GM18858 (cell line): ENCODE measurements at regions not wholly inside any gene's neighbourhood (a gene's known extent, or its start where the extent isn't known, plus 50 kb on each side); places are given as distances from the start of the nearest gene placed in this dataset.
"Not testable (repeated sequence)": the region's sequence is repeated elsewhere in the genome, so short reads cannot be mapped to it uniquely, and the experiment has no call there.

ENCODE experiments used
- ATAC-seq: cut with Tn5 transposase; IDR thresholded peaks from one replicate; pipeline ENCODE4 v1.9.1; 2021; ENCODE audit not compliant: unreplicated experiment

DNA sequence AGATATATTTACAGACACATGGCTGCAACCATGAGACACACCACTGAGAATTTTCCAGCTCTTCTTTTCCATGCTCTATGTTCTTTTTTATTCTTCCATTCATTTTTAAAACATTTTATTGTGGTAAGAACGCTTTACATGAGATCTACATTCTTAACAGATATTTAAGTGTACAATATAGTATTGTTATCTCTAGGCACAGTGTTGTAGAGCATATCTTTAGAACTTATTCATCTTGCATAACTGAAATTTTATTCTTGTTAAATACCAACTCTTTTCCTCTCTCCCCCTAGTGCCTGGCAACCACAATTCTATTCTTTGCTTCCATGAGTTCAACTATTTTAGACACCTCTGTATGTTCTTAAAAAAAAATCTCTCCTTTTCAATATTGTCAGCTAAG, 67.1 kb upstream of the HABP2 start:
- no peak for ATAC-seq

DNA sequence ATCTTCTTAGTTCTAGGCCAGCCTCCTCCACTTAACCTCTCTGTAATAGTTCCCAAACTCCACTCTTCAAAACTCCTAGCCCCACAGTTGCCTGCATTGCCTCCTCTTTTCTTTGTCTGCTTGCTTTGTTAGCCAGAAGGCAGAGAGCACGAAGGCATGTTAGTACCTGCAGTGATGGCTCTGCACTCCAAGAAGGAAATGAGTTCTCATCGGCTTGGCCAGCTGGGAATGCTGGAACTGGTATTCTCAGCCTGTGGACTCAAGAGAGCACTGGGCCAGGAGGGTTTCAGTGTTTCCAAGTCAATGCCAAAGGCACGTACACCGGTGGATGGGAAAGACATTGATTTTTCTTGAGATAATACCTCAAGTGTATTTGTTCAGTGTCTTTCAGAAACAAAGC, 66.3 kb upstream of the HABP2 start:
- no peak for ATAC-seq

DNA sequence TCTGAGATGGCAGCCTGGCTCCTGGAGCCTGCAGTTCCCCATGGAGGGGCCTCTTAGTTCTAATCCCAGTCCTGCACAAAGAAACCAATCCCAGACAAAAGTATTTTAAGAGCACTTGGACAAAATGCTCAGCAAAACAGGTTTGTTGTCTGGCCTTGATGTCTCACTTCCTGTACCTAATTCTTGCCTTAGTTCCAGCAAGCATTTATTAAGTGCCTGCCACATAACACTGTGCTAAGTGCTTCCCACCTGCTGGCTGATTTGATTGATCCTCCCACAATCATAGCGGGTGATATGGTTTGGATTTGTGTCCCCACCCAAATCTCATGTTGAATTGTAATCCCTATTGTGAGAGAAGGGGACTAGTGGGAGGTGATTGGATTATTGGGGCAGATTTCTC, 65.7 kb upstream of the HABP2 start:
- no peak for ATAC-seq

DNA sequence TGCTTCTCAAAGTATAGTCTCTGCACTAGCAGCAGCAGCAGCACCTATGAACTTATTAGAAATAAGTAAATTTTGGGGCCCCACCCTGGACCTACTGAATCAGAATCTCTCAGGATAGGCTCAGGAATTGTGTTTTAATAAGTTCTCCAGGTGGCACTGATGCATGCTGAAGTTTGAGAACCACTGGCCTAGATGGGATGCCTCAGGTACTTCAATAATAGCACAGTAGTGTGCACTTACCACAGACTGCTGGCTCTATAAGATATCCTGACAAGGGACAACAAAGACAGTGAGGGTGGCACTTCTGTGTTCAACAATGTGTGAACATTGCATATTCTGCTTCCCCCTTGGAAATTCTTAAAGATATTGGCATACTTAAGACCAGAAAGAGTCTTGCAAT, 64.7 kb upstream of the HABP2 start:
- ATAC-seq, result no peak

DNA sequence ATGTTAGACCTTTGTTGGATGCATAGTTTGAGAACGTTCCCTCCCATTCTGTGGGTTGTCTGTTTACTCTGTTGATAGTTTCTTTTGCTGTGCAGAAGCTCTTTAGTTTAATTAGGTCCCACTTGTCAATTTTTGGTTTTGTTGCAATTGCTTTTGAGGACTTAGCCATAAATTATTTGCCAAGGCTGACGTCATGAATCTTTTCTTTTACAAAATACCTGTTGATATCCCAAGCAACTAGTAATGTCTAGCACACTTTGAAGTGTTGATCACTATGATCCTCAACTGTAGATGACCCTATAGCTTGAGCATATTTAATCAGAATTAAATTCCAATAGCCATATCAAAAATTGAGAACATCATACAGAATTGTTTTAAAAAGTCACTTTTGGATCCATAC, 63.3 kb upstream of the HABP2 start:
- ATAC-seq, result not testable (repeated sequence)

DNA sequence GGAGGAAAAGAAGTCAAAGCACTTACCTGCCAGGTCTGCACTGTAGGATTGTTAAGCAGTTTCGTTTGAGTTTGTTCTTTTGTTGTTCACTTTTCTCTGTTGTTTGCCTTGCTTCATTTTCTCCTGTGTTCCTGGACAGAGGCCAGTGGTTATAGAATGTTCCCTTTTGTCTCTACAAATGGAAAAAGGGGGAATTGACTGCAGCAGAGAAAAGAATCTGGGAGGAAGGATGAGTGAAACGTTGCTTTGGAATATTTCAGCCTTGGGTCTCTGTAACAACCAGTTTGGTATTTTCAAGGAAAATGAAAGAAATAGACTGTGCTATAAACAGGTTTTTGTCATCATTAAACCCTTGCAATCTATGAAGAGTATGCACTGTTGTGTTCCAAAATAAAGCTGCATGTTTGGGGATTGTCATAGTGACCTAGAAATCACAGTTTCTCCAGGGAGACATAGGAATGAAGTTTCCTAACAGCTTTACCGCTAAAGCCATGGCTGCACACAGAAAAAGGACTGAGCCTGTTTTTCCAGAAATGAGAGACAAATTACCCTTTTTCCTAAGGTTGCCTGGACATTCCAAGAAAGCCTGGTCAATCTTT, 60.8 kb upstream of the HABP2 start:
- ATAC-seq, result no peak

DNA sequence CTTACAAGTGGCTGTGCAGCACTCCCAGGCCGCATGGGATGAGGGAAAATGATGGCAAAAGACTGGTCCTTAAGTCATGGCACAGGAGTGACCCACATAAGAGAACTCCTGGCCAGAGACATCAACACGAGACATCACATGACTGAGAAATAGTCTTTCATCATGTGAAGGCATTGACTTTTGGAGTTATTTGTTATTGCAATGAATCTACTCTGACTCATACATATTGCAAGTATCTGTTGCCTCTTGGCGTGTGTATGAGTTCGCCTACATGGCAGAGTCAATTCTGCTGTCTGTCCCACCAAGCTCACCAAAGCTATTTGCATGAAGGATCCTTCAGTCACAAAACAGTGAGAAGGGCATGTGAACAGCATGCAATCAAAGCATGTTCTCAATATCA, 59.7 kb upstream of the HABP2 start:
- ATAC-seq, result no peak

DNA sequence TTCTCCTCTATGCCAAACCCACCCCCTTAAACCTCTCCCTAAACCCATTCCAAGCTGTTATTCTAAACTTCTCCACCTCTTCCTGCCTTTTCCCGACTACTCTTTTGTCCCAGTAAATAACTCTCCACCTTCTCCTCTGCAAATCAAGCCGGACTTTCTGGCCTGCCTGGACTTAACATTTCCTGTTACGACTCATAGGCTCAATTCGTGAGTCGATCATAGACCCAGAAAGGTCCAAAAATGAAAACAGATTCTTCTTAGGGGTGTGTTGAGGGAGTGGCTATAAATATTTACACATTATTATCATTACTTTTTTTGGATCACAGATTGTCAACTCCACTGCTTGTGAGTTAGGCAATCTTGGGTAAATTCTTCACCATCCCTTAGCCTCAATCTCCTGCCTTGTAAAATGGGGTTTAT, 59.0 kb upstream of the HABP2 start:
- ATAC-seq, result no peak

DNA sequence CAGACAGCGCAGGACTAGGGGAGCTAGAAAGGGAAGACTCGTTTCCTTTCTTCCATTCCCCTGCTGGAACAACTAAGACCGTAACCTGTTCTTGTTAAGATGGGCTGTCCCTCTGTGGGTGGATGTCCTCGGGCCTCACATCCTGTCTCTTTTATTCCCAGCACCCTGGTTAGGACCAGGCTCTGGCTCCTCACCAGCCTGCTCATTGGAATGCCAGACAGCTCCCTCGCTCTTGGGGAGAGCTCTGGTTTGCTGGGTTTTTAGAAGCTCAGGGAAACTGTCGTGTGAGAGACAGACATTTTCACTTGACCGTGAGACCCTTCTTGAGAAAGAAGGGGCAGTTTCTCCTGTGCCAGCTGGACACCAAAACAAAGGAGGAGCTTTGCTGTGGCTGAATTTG, 58.1 kb upstream of the HABP2 start:
- ATAC-seq, result no peak

DNA sequence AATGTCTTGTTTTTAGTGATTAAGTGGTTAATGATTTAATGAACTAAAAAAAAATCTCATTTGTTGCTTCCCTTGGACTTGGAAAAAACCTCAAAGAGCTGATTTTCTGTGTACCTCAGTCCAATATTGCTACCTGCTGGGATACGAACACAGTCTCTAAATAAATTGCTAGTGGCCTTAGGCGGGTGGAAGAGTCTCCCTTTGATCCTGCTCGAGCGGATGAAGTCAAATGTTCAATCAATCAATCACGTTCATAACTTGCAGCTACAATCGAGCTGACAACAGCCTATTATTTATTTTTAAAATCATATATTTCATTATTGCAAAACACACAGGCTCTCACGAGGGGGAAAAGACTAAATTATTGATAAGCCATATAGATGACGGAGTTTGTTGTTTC, 57.3 kb upstream of the HABP2 start:
- no peak for ATAC-seq

DNA sequence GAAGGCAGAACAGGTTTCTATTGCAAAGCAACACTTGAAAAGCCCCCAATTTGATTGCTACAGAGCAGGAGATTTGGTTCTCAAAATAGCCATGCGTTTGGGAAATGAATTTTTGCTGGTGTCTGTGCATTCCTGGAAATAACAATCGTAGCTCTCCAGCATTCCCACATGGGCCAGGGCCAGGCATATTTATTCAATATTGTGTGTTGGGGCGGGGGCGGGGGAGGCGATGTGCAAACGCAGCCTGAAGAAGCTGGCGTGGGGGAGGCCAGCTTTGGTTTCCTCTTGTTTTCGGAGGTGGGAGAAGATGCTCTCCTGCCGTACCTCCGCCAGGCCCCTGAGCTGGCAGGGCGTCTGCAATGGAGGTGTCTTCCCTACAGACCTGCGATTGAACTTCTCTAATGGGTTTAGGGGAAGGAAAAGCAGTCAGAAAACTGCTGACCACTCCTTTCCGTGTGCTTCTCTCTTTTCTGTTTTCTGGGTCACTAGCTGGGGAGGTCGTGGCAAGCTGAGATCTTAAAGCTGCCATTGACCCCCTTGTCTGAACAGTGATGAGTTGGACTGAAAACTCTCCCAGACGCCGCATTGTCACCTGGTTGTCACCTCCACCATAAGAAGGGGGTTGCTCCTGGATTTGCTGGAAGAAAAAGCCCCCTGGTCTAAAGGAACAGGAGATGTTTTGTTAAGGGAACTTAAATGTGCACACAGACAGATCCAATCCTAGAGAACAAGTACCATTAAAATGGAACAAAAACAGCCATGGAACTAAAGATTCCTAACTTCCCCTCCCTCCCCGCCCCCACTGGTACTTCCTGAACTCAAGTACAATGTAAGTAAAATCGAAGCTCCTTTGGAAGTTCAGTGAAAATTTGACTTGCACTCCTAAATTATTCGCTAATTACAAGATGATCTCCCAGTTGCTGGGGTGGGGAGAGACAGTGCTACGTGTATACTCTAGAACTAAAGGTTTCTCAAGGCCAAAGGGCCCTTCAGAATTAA, 56.4 kb upstream of the HABP2 start:
- no peak for ATAC-seq

DNA sequence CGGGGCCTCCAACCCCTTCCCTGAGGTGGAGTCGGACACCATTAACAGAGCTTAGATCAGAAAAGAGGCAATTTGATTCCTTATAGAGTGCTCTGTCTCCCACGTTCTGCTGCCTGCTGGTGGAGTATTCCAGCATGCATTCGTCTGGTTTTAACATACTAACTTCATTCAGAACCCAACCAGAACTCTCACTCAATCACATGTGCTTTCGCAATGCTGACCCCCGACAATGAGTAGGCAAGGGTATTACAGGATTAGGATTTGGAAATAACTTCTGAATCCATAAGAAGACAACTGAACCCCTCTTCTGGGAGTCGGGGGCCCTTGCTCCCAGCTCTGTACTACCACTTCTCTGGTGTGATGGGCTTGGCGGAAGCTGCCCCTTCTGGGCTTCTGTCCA, 55.7 kb upstream of the HABP2 start:
- no peak for ATAC-seq

DNA sequence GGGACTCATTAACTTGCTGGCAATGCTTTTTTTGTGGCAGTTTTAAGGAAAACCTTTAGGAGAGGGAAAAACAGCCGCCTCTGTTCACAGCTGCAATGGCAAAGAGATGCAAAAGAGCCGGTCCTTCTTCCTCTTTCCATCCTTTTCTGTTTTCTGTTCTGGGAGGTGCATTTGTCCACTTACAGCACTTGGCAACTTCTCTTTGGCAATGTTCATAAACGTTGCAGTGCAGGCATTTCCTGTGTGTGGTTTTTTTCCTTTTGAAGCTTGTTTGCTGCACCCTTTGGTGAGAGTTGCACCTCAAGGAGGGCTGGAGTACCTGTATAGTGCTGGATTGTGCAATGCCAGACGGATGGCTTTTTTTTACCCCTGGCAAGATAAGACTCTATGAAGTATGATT, 53.9 kb upstream of the HABP2 start:
- ATAC-seq, result no peak

DNA sequence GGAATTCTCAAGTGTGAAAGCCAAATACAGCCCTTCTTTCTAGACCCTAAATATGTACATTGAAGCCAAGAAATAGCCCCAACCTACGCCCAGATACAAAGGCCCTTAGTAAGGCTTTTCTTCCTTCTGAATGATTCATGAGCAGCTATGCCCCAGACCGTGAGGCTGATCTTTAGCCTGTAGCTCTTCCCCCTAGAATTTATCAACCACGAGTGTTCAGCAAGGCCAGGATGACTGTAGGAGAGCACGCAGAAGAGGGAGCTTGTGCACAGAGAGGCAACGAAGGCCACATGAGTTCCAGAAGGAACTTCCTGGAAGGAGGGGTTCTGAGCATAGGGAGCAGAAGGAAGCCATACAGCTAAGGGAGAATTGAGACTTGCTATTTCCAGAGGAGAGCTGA, 53.0 kb upstream of the HABP2 start:
- no peak for ATAC-seq

DNA sequence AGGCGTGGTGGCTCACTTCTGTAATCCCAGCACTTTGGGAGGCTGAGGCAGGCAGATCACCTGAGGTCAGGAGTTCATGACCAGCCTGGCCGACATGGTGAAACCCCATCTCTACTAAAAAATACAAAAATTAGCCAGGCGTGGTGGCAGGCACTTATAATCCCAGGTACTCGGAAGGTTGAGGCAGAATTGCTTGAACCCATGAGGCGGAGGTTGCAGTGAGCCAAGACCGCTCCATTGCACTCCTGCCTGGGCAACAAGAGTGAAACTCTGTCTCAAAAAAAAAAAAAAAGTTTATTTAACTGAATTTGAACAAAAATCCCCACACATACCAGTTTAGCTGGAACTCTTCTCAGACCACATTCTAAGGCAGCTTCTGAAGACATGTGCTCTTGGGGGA, 51.8 kb upstream of the HABP2 start:
- ATAC-seq, result not testable (repeated sequence)
